GM19467 (cell line): ENCODE measurements at regions not wholly inside any gene's neighbourhood (a gene's known extent, or its start where the extent isn't known, plus 50 kb on each side); places are given as distances from the start of the nearest gene placed in this dataset.

ENCODE experiments used
- ATAC-seq: cut with Tn5 transposase; IDR thresholded peaks from one replicate; pipeline ENCODE4 v1.9.1; 2021; ENCODE audit warnings: mild to moderate bottlenecking, moderate library complexity; ENCODE audit not compliant: unreplicated experiment

DNA sequence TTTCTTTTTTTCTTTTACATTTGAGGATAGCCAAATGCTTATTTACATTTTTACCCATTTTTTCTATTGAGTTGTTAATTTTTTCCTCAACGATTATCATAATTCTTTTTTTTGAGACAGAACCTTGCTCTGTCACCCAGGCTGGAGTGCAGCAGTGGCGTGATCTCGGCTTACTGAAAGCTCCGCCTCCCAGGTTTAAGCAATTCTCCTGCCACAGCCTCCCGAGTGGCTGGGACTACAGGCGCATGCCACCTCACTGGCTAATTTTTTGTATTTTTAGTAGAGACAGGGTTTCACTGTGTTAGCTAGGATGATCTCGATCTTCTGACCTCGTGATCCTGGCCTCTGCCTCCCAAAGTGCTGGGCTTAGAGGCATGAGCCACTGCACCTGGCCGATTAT is 208.7 kb downstream of the LIG4 start:
- ATAC-seq = no peak

DNA sequence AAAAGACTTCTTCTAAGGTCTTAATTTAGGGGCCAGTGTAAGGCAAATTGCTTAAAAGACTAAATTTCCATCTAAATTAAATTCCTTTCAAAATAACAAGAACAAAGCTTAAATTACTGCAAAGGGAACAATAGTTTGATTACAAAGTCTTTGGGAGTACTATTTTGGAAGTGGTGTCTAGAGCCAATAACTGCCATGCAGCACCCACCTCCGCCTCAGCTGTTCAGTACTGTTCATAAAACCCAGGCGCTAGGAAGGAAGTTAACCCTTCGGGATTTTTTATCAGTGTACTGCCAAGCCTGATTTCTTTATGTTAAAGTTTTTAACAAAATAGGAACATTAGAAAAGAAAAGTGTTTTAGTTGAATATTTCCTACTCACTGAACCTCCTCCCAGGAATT is 210.1 kb downstream of the LIG4 start:
- no peak for ATAC-seq

DNA sequence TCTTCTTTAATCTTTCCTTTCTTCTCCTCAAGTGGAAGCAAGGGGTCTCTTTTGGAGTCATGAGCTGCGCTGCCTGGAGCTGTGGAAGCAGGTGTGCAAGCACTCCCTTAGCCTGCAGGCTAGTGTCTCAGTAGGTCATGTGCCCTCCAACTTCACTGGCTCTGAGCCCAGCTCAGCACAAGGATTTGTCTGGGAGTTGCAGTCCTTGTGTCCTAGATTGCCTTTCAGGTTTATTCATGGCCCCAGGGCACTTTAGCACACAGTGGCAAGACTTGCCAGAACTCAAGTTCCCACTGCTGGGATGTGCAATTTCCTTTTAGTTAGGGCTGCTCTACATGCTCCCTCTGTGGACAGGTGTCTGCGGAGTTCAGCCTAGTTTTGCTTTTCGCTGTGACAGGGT is 211.7 kb downstream of the LIG4 start:
- ATAC-seq = no peak

DNA sequence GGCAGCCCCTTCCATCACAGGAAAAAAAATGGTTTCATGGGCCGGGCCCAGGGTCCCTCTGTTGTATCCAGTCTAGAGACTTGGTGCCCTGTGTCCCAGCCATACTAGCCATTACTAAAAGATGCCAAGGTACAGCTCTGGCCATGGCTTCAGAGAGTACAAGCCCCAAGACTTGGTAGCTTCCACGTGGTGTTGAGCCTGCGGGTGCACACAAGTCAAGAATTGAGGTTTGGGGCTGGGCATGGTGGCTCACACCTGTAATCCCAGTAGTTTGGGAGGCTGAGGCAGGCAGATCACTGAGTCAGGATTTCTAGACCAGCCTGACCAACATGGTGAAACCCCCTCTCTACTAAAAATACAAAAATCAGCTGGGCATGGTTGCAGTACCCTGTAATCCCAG is 214.3 kb downstream of the LIG4 start:
- no peak for ATAC-seq

DNA sequence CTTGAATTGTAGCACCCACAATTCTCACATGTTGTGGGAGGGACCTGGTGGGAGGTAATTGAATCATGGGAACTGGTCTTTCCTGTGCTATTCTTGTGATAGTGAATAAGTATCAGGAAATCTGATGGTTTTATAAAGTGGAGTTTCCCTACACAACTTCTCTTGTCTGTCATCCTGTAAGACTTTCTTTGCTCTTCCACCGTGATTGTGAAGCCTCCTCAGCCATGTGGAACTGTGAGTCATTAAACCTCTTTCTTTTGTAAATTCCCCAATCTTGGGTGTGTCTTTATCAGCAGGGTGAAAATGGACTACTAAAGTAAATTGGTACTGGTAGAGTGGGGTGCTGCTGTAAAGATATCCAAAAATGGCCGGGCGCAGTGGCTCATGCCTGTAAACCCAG is 215.6 kb downstream of the LIG4 start:
- ATAC-seq = no peak

DNA sequence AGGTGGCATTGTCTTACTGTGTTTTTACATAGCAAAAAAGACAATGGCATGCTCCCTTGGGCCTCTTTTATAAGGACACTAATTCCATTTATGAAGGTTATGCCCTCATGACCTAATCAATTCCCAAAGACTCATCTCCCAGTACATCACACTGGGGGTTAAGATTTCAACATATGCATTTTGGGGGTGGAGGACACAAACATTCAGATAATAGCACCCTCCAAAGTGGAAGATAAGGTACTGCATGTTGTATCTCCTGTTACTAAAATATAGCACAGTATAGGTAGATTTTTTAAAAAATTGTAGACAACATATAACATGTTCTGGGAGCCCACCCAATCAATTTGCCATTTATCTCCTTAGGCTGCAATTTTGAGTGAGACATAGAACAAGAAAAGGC is 221.2 kb downstream of the LIG4 start:
- ATAC-seq = no peak

DNA sequence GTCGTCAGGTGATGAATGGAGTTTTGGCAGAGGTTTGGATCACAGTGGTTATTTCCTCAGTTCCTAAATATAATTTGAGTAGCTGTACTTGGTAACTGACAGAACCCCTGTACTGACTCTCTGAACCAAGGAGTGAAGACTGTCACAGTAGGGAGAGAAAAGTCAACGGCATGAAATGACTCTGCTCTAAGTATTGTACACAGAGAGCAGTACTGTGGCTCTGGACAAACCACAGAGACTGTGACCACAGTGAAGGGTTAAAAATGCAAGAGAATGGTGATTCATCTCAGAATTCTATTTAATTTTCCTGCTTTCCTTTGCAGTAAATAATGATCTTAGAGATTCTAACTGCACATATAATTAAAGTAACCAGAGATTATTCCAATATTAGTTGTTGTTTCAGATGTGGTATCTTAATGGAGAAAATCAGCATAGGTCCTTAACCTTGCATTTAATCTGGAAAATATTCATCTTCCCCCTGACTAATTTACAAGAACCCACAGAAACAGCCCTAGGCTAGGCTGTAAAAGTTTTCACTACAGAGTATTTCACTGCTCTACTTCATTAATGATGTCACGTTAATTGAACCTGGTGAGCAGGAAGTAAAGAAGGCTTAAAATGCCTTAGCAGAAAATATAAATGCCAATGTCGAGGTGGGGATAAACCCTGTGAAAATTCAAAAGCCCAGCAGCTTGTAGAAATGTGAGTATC is 221.9 kb downstream of the LIG4 start:
- ATAC-seq = no peak

DNA sequence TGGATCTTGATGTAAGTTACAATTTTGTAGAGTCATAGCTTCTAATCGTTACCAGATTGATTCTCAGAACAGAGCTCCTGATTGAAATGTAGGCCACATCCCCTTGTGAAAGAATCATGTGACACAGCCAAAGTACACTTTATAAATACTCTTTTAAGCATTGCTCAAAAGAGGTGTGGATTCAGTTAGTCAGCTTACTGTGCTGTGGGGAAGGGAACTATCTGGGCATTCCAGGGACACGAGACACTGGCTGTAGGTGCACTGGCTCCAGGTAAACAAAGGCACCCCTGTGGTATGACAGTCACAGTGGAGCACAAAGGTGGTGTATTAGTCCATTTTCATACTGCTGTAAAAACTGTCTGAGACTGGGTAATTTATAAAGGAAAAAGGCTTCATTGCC is 222.8 kb downstream of the LIG4 start:
- ATAC-seq = no peak

DNA sequence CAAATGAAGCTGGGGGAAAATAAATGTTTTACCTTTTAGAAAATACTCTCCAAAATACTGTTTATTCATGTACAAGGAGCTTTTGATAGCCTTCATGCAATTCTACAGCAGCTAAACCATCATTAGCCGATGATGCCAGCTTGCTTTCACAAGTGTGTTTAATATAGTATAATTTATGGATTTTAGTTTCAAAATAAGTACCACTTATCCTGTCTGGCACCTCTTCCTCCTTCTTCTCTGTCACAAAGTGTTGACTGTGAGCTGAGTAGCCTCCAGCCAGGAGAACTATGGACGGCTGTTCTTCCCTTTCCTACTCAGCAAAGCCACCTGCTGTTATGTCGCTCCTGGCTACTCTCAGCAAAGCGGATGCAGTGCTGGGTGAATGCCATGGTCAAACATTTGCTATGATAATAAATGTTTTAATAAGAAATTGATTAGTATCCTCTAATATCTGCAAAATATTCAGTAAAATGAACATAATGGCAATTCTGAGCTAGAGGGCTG is 238.2 kb downstream of the LIG4 start:
- ATAC-seq = no peak

DNA sequence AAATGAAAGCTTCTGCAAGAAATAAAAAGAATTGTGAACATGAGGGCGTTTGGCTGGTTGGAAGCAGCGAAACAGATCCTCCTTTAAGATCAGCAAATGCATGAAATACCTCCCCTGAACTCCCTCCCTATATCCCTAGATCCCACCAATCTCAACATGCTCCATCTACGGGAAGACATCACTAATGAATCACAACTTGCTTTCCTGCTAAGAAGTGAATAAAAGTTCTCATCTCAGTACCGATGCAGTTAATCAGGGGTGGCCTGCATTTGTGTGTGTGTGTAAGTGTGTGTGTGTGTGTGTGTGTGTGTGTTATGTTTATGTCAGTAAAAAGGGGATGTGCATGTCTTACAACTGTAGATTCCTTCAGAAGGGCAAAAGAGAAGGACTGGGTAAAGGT is 238.7 kb downstream of the LIG4 start:
- no peak for ATAC-seq

DNA sequence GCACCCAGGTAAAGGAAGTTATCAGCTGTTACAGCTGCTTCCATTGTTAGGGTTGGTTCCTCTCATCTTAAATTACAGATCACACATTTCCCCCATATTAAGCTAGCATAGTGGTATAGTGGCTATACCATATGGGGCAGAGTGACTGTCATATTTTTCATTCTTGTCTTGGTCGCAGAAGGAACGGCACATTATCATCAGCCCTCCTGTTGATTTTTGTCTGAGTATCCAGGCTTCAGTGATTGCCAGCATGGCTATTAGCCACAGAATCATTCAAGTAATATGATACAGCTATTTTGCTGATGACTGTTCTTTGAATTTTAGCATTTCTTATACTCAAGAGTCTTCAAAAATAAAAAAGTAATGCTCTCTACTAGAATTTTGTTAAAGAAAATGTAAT is 240.9 kb downstream of the LIG4 start:
- ATAC-seq = no peak

DNA sequence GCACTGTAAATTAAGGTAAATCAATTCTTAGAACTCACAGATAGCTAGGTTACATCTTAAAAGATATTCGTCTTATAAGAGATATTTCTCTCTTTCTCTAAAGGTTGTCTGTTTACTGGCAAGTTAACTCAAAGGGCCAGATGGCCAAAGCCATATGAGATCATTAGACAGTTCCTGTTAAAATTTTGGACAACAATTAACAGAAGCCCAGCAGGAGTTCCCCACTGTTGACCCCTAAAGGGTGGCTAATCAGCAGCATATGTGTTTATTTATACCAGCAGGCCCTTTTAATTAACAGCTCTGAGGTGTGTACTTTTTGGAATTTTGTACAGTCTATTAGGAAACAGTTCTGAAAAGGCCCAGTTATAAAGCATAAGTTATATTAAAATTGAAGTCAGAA is 245.8 kb downstream of the LIG4 start:
- ATAC-seq = no peak

DNA sequence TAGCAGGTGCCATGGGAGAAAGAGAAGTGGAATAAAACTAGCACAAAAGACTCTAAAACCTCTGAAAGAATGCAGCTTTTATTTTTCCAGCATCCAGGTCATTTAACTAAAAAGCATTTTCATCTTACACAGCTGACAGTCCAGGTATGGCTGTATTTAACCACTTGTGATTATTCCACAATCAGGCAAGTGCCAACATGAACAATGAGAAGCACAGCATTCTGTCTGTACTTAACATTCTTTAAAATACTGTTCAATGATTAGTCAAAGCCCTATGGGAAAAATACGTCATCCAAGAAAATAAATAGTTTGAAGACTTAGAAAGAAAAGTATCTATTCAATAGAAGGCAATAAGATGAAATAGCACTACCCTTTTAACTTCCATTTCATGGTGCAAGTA is 246.9 kb downstream of the LIG4 start:
- ATAC-seq = no peak

DNA sequence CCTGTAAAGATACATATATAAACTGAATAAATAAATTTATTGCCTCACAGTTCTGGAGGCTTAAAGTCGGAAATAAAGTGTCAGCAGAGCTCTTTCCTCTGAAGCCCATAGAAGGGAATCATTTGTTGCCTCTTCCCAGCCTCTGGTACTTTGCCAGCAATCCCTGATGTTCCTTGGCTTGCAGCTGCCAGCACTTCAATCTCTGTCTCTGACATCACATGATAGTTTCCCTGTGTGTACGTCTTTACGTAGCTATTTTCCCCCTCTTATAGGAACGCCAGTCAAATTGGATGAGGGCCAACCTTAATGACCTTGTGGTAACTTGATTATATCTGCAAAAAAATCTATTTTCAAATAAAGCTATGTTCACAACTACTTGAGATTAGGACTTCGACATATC is 250.9 kb downstream of the LIG4 start:
- no peak for ATAC-seq

DNA sequence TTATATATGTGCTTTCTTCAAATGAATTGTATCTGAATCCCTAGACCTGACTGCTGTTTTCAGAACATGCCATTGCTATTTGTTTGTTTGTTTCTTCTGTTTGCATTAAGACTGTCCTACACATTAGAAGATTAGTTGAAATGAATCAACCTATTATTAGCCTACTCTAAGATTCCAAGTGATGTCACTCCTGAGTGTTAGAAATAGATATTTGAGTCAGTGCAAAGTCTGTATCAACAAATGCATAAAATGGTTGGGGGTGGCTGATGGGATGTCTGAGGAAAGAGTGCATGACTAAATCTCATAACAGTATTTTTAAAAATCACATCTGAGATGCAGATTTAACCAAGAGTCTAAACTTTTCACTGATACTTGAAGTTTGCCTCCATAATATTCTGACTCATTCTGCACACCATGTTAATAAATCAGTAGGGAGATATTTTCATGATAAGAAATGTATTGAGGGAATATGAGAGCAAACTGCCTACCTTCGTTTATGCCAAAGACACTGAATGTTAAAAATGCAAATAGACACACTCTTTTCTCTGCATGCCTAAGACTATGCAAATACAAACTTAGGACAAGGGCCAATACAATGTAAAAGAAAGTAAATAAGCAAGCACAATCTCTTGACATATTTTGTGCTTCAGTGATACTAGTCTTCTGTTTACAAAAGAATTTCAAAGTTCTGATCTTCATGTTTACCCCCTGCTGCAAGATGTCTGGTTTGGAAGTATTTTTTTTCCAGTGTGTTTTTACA is 253.3 kb downstream of the LIG4 start:
- no peak for ATAC-seq

DNA sequence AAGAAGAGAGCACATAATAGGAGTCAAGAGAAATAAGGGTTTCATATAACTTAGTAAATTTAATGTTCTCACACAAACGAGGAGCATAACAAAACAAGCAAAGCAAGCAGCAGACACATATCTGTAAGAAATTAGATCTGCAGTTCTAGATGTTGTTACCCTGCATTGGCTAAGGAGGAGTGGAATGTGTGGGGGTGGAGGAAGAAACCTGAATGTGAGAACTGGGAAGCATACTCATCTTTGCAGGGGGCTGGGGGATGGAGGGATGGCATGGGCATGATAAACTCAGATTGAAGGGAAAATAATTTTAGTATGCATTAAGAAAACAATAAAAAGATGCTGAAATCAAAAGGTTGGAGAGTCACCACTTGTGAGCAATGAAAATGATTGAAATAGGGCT is 255.0 kb downstream of the LIG4 start:
- ATAC-seq = no peak

DNA sequence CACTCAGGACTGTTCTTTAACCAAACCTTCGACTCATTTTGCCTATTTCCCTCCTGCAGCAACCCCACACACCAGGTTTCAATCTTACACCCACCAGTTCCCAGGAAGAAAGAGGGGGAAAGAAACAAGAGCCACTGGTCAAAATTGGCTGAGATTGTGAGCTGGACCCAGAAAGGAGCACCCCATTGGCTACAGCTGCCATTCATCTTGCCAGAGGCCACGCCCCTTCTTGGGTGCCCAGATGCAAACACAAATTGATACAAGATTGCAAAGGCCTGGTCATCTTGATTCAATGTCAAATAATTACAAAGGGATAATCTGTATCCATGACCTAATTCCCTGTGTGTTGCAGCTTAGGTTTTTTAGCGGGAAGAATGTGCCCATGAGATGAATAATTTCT is 258.4 kb downstream of the LIG4 start:
- ATAC-seq = no peak

DNA sequence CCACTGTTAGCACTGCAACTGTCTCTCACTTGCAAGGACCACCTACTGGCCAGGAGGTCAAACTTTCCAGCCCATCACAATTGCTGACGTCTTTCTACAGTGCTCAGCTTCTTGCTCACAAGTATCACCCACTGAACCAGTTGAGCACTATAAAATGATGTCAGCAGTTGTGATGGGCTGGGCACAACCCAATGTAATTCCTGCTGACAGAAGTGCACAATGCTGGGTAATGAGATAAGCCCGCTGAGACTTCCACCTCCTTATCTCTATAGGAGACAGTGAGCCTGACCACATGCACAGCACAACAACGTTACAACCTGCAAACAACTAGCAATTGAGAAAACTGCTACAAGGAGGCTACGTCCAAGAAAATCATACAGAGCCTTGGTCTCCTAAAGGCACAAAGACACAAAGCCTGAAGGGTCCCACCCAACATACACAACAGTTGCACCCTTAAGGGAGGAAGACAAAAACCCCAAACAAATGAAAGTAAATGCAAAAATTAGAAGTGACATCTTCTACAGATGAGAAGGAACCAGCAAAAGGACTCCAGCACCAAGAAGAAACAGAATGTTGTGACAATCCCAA is 273.2 kb downstream of the LIG4 start:
- ATAC-seq = no peak

DNA sequence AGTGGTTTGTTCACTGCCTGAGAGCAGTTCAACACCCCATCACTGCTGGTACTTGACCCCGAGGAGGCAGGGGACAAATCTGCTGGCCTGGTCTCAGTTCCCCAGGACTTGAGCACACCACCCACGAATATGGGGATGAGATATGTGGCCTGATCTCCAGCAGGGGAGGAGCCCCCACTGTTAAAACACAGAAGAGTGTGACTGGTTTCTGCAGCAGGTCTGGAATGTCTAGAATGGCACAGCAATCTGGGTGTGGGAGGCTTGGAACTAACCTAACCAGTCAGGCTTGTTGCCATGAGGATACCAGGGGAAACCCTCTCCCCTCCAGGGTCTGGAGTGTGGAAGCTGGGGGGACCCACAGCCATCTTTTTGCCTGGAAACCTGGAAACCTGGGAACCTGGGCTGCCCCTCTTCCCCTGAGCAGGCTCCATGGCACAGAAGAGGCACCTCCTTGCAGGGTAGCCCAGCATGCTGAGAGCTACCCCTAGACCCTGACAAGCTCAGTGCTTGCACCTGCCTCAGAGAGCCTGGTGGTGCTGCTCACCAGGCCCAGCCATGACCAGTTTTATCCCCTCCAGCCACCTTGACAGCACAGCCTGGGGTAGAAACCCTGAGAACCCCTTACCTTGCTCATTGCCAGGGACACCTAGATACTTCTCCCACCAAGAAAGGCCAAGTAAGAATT is 273.8 kb downstream of the LIG4 start:
- ATAC-seq = no peak

DNA sequence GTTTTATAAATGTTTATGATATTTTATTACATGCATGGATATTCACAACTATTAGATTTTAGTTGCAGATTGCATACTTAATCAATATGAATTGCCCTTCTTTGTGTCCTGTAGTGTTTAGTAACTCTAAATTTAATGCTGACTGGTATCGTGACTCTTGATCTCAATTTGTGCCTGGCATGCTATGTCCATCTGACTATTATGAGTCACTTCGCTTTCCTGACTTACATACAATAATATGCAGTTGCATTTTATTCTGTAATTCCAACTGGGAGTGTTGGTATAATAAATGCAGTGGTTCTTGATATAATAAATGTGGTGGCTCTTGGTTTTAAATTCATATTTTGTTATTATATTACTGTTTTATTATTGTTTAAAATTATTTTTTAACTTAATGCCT is 277.5 kb downstream of the LIG4 start:
- no peak for ATAC-seq

DNA sequence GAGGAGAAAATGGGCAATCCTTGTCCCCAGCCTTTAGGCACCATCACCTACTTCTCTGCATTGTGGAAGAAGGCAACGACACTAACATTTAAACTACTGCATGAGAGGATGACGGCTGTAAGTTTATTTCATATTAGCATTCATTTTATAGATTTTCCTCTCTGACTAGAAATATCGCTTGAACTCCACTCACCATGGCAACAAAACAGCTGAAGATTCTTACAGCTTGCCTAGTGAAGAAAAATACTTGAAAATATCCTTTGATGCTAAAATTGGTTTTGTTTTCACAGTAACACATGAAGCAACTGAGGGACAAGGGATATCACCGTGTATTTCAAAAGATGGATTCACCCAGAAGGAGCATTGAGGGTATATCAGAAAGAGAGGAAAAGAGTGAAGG is 284.3 kb downstream of the LIG4 start:
- ATAC-seq = no peak

DNA sequence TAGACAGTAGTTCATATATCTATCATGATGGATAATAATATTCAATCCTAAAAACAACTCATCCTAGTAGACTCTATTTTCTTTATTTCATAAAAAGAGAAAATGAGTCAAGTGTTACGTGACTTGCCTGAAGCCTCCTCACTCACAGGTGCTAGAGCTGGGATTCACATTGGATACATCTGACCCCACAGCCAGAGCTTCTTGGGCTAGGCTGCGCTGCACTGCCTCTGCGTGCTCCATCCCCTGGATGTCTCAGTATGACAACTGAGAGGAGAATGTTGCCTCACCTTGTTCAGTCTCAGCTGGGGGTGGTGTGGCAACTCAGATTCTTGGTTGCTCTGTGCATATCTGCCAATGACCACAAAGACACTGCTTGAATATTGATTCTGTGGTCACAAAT is 286.6 kb downstream of the LIG4 start:
- no peak for ATAC-seq
